Transverse colon (tissue), 4 donors: ENCODE measurements at regions not wholly inside any gene's neighbourhood (a gene's known extent, or its start where the extent isn't known, plus 50 kb on each side); places are given as distances from the start of the nearest gene placed in this dataset.

Experiments used
- DNase-seq: peaks from one replicate; pipeline ENCODE4 v3.0.0-alpha.2; 2019
- H3K27ac ChIP-seq, 4 donors: fragments of 200-600 bp; sonication (generic); 2 replicates each; pipeline ENCODE4 v1.5.1; 2016 to 2018; ENCODE audit warnings: inconsistent platforms in 4 of 4
- H3K27me3 ChIP-seq: fragments of 200-600 bp; sonication (generic); 2 replicates; pipeline ENCODE4 v1.5.1; 2017; ENCODE audit warnings: inconsistent platforms
- H3K36me3 ChIP-seq, 4 donors: fragments of 200-600 bp; sonication (generic); 2 replicates each; pipeline ENCODE4 v1.5.1; 2017 to 2019; ENCODE audit warnings: inconsistent platforms in 4 of 4
- H3K4me1 ChIP-seq, 4 donors: fragments of 200-600 bp; sonication (generic); 2 replicates each; pipeline ENCODE4 v1.5.1; 2017 to 2020; ENCODE audit warnings: inconsistent platforms in 4 of 4
- H3K4me3 ChIP-seq, 4 donors: fragments of 200-600 bp; sonication (generic); 1 replicate in 1 of 4; 2 replicates in 3 of 4; pipeline versions ENCODE4 v1.5.1 to v1.6.1; 2017 to 2019; ENCODE audit warnings: inconsistent platforms in 4 of 4
- H3K9me3 ChIP-seq, 2 donors: fragments of 200-600 bp; sonication (generic); 2 replicates each; pipeline ENCODE4 v1.5.1; 2017 to 2019; ENCODE audit warnings: inconsistent platforms in 2 of 2
- EP300 ChIP-seq: sonication (generic); formaldehyde crosslinking; IDR thresholded peaks from one replicate; pipeline ENCODE4 v1.6.1; 2017; ENCODE audit warnings: antibody characterized with exemption, low read depth
- POLR2A ChIP-seq: fragments of 450-650 bp; IDR thresholded peaks from one replicate; pipeline ENCODE4 v1.6.1; 2016; ENCODE audit warnings: antibody characterized with exemption, mild to moderate bottlenecking, moderate library complexity
- POLR2AphosphoS5 ChIP-seq, 3 donors: sonication (generic); formaldehyde crosslinking; IDR thresholded peaks; one replicate each; pipeline ENCODE4 v1.6.1; 2016; ENCODE audit warnings: antibody characterized with exemption in 3 of 3
- WGBS, 2 donors: methylation state at CpG; one replicate each; pipeline ENCODE4 v1.1.5; 2018; ENCODE audit warnings: low coverage in 1 of 2; 5-methylcytosine and 5-hydroxymethylcytosine counted together
- in situ Hi-C, 4 donors: fragments of 200-750 bp; cut with MboI; loops; one replicate each; pipeline versions ENCODE4 v1.15.0 to v1.15.1; 2017; ENCODE audit warnings: low sequenced_read_pairs in 3 of 4, low pct_ligation_motif_present in 1 of 4, low pct_unique_long_range_greater_than_20kb in 1 of 4
- intact Hi-C: fragments of 100-400 bp; cut with DNase I; formaldehyde crosslinking; loops from one replicate; pipeline ENCODE4 v1.15.1; 2023; ENCODE audit warnings: low total_unique reads
- TF ChIP-seq, protein P1 (sequence below), 5 experiments: fragments of 200-600 bp in 3 of 5; fragments of 450-650 bp in 2 of 5; sonication (generic) in 3 of 5; IDR thresholded peaks; 1 replicate in 2 of 5; 2 replicates in 3 of 5; pipeline ENCODE4 v1.5.1; 2016 to 2017; ENCODE audit warnings: antibody characterized with exemption in 5 of 5, inconsistent platforms in 3 of 5, mild to moderate bottlenecking in 2 of 5, moderate library complexity in 1 of 5

- DNase-seq: no peak
- in situ Hi-C loops: no loop called here
Measured at GRCh38 chrX:95995583-95995982, 689.1 kb upstream of the DIAPH2 start.

GRCh38 chrX:95996294-95996693 lies 688.3 kb upstream of the DIAPH2 start:
- no peaks in the 10 kb centered on the region for H3K27me3 ChIP-seq
- no peaks in the 10 kb centered on the region for H3K36me3 ChIP-seq
- no peak for DNase-seq
- H3K4me1 ChIP-seq: no peaks in the 10 kb centered on the region
- intact Hi-C loops: no loop called here
- in situ Hi-C loops: no loop called here
- TF ChIP-seq, protein P1, sequence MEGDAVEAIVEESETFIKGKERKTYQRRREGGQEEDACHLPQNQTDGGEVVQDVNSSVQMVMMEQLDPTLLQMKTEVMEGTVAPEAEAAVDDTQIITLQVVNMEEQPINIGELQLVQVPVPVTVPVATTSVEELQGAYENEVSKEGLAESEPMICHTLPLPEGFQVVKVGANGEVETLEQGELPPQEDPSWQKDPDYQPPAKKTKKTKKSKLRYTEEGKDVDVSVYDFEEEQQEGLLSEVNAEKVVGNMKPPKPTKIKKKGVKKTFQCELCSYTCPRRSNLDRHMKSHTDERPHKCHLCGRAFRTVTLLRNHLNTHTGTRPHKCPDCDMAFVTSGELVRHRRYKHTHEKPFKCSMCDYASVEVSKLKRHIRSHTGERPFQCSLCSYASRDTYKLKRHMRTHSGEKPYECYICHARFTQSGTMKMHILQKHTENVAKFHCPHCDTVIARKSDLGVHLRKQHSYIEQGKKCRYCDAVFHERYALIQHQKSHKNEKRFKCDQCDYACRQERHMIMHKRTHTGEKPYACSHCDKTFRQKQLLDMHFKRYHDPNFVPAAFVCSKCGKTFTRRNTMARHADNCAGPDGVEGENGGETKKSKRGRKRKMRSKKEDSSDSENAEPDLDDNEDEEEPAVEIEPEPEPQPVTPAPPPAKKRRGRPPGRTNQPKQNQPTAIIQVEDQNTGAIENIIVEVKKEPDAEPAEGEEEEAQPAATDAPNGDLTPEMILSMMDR (IDR thresholded peaks at IDR 0.05): no peak
- no peak for TF ChIP-seq POLR2AphosphoS5 (IDR thresholded peaks at IDR 0.05)
- no peak for TF ChIP-seq POLR2A
- no peak for TF ChIP-seq EP300
- no peak overlapping the region for H3K27ac ChIP-seq
- no peak overlapping the region for H3K4me3 ChIP-seq
- H3K9me3 ChIP-seq: no peaks in the 10 kb centered on the region
- WGBS, 2 donors: 50 to 60% methylated on average over 1 of the region's 1 CpG

More at GRCh38 chrX:95995583-95995982, 689.1 kb upstream of the DIAPH2 start:
- intact Hi-C loops: no loop called here
- Histone ChIP-seq H3K27me3 (no peaks in the 10 kb centered on the region), H3K4me3 (no peak overlapping the region), H3K9me3 (no peaks in the 10 kb centered on the region), H3K36me3 (no peaks in the 10 kb centered on the region), H3K27ac (no peak overlapping the region), H3K4me1 (no peaks in the 10 kb centered on the region)
- WGBS, 2 donors: 73 to 100% methylated on average over 1 to 3 of the region's 3 CpGs
- no peak for TF ChIP-seq POLR2A

GRCh38 chrX:96002431-96002830 lies 682.2 kb upstream of the DIAPH2 start:
- DNase-seq: no peak
- Histone ChIP-seq H3K4me1 (no peaks in the 10 kb centered on the region), H3K9me3 (no peaks in the 10 kb centered on the region), H3K27me3 (no peaks in the 10 kb centered on the region), H3K36me3 (no peaks in the 10 kb centered on the region), H3K27ac (no peak overlapping the region), H3K4me3 (no peak overlapping the region)
- WGBS, 2 donors: 20 to 65% methylated on average over 2 to 5 of the region's 5 CpGs
- TF ChIP-seq EP300 (no peak), POLR2AphosphoS5 (IDR thresholded peaks at IDR 0.05) (no peak), POLR2A (no peak)
- TF ChIP-seq, protein P1 (IDR thresholded peaks at IDR 0.05): no peak
- in situ Hi-C loops: no loop called here
- intact Hi-C loops: no loop called here

GRCh38 chrX:96004386-96004785 lies 680.3 kb upstream of the DIAPH2 start:
- WGBS, 2 donors: 68 to 80% methylated on average over 2 of the region's 2 CpGs
- intact Hi-C loops: no loop called here
- in situ Hi-C loops: no loop called here
- Histone ChIP-seq H3K27me3 (no peaks in the 10 kb centered on the region), H3K27ac (no peak overlapping the region), H3K4me3 (no peak overlapping the region), H3K36me3 (no peaks in the 10 kb centered on the region), H3K9me3 (no peaks in the 10 kb centered on the region), H3K4me1 (no peaks in the 10 kb centered on the region)
- no peak for DNase-seq
- TF ChIP-seq POLR2AphosphoS5 (IDR thresholded peaks at IDR 0.05): no peak
- no peak for TF ChIP-seq POLR2A
- TF ChIP-seq EP300: no peak
- TF ChIP-seq, protein P1 (IDR thresholded peaks at IDR 0.05): no peak

GRCh38 chrX:96006281-96006680 lies 678.4 kb upstream of the DIAPH2 start:
- 79% methylated on average over 4 of the region's 4 CpGs; no CpG with 5 or more reads in 1 of the 2 donors for WGBS, 2 donors
- H3K36me3 ChIP-seq: no peaks in the 10 kb centered on the region
- intact Hi-C loops: no loop called here
- no peak overlapping the region for H3K4me3 ChIP-seq
- TF ChIP-seq POLR2AphosphoS5 (IDR thresholded peaks at IDR 0.05) (no peak), POLR2A (no peak)
- TF ChIP-seq, protein P1 (IDR thresholded peaks at IDR 0.05): no peak
- H3K9me3 ChIP-seq: no peaks in the 10 kb centered on the region
- no peak for DNase-seq
- H3K27ac ChIP-seq: no peak overlapping the region
- H3K27me3 ChIP-seq: no peaks in the 10 kb centered on the region
- in situ Hi-C loops: no loop called here
- no peaks in the 10 kb centered on the region for H3K4me1 ChIP-seq
